AG09309 (cell line): ENCODE measurements at regions not wholly inside any gene's neighbourhood (a gene's known extent, or its start where the extent isn't known, plus 50 kb on each side); places are given as distances from the start of the nearest gene placed in this dataset.

Experiments used
- DNase-seq: peaks from one replicate; pipeline ENCODE4 v3.0.0-alpha.2; 2010; ENCODE audit warnings: low read depth
- H3K4me3 ChIP-seq: 2 replicates; pipeline ENCODE4 v1.5.1; 2011; ENCODE audit warnings: mild to moderate bottlenecking, low read depth, low read length, moderate library complexity; ENCODE audit not compliant: control insufficient read depth
- TF ChIP-seq, protein P1 (sequence below): IDR thresholded peaks from 2 replicates; pipeline ENCODE4 v1.5.1; 2011; ENCODE audit warnings: mild to moderate bottlenecking, low read depth, low read length, inconsistent platforms; ENCODE audit not compliant: insufficient read depth, control insufficient read depth; ENCODE audit errors: missing control alignments

DNA sequence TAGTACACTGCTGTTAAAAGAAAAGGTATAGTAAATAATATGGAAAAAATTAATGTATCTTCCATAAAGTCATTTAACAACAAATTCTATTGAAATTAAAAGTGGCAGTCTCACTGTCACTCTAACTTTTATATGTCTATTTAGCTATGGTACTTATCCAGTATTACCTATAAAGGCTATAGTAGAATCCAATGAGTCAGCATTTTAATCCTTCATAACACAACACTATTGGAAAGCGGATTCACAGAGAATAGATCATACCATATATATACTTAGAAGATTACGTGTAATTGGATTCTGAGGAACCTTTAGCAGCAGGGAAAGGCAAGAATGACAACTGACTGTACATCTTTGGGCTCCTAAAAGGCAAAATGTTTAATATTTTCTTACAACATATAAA, 1942.6 kb downstream of the PCDH7 start:
- no peak for DNase-seq
- no peak overlapping the region for H3K4me3 ChIP-seq
- TF ChIP-seq, protein P1, sequence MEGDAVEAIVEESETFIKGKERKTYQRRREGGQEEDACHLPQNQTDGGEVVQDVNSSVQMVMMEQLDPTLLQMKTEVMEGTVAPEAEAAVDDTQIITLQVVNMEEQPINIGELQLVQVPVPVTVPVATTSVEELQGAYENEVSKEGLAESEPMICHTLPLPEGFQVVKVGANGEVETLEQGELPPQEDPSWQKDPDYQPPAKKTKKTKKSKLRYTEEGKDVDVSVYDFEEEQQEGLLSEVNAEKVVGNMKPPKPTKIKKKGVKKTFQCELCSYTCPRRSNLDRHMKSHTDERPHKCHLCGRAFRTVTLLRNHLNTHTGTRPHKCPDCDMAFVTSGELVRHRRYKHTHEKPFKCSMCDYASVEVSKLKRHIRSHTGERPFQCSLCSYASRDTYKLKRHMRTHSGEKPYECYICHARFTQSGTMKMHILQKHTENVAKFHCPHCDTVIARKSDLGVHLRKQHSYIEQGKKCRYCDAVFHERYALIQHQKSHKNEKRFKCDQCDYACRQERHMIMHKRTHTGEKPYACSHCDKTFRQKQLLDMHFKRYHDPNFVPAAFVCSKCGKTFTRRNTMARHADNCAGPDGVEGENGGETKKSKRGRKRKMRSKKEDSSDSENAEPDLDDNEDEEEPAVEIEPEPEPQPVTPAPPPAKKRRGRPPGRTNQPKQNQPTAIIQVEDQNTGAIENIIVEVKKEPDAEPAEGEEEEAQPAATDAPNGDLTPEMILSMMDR, result no peak

- TF ChIP-seq, protein P1, result no peak
These were observed 1952.2 kb downstream of the PCDH7 start for GRCh38 chr4:32672359-32672758.

DNA sequence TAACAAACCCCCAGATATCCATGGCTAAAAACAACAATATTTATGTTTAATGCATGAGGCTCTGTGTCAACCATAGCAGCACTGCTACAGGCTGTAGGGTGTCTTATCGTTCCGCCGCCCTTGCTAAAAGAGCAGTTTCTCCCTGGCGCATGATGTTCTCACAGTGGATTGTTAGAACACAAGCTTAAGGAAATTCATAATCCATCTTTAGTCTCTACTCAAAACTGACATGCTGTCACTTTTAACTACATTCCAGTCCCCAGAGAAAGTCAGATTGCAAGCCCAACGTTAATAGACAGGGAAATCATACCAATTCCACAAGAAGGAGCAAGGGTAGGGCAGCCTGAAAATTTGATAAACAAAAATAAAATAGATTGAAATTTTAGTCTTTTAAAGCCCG, 1960.8 kb downstream of the PCDH7 start:
- no peak overlapping the region for H3K4me3 ChIP-seq
- no peak for DNase-seq
- TF ChIP-seq, protein P1, result no peak

More at GRCh38 chr4:32672359-32672758, 1952.2 kb downstream of the PCDH7 start:
- no peak for DNase-seq
- H3K4me3 ChIP-seq, result no peak overlapping the region

GRCh38 chr4:32684160-32684559, 1964.0 kb downstream of the PCDH7 start:
- no peak for DNase-seq
- TF ChIP-seq, protein P1, result no peak
- no peak overlapping the region for H3K4me3 ChIP-seq

GRCh38 chr4:32686123-32686522, 1966.0 kb downstream of the PCDH7 start:
- TF ChIP-seq, protein P1, result no peak
- no peak for DNase-seq
- H3K4me3 ChIP-seq, result no peak overlapping the region

- no peak overlapping the region for H3K4me3 ChIP-seq
- no peak for DNase-seq
- TF ChIP-seq, protein P1, result no peak
These were observed 1969.3 kb downstream of the PCDH7 start for GRCh38 chr4:32689518-32689917.

DNA sequence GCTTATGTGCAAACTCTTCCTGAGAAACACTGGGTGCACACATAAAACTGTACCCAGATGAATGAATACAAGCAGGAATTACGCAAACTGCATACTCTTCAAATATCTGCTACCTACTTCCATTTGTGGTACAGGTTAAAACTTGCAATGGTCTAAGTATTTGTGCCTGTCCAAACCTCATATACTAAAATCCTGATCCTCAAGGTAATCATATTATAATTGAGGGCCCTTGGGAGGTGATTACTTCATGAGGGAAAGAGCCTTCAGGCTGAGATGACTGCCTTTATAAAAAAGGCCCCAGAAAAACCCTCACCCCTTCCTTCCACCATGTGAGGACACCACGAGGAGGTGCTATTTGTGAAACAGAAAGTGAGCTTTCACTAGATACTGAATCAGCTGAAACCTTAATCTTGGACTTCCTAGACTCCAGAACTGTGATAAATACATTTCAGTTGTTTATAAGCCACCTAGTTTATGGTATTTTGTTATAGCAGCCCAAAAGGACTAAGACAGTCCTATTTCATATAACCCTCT, 1977.2 kb downstream of the PCDH7 start:
- no peak overlapping the region for H3K4me3 ChIP-seq
- TF ChIP-seq, protein P1, result no peak
- DNase-seq, result no peak
